ENCODE measurements at regions not wholly inside any gene's neighbourhood (a gene's known extent, or its start where the extent isn't known, plus 50 kb on each side); places are given as distances from the start of the nearest gene placed in this dataset.
"Not testable (repeated sequence)": the region's sequence is repeated elsewhere in the genome, so short reads cannot be mapped to it uniquely, and the experiment has no call there.

DNA sequence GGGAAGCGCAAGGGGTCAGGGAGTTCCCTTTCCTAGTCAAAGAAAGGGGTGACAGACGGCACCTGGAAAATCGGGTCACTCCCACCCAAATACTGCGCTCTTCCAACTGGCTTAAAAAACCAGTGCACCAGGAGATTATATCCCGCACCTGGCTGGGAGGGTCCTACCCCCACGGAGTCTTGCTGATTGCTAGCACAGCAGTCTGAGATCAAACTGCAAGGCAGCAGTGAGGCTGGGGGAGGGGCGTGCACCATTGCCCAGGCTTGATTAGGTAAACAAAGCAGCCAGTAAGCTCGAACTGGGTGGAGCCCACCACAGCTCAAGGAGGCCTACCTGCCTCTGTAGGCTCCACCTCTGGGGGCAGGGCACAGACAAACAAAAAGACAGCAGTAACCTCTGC lies 726.0 kb upstream of the MANEA start:
- TF ChIP-seq, protein P1, sequence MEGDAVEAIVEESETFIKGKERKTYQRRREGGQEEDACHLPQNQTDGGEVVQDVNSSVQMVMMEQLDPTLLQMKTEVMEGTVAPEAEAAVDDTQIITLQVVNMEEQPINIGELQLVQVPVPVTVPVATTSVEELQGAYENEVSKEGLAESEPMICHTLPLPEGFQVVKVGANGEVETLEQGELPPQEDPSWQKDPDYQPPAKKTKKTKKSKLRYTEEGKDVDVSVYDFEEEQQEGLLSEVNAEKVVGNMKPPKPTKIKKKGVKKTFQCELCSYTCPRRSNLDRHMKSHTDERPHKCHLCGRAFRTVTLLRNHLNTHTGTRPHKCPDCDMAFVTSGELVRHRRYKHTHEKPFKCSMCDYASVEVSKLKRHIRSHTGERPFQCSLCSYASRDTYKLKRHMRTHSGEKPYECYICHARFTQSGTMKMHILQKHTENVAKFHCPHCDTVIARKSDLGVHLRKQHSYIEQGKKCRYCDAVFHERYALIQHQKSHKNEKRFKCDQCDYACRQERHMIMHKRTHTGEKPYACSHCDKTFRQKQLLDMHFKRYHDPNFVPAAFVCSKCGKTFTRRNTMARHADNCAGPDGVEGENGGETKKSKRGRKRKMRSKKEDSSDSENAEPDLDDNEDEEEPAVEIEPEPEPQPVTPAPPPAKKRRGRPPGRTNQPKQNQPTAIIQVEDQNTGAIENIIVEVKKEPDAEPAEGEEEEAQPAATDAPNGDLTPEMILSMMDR (IDR thresholded peaks at IDR 0.05): not testable (repeated sequence)
- not testable (repeated sequence) for TF ChIP-seq POLR2A (IDR thresholded peaks at IDR 0.05)

Data from adrenal gland (tissue), 5 donors.